ENCODE measurements at regions not wholly inside any gene's neighbourhood (a gene's known extent, or its start where the extent isn't known, plus 50 kb on each side); places are given as distances from the start of the nearest gene placed in this dataset.

DNA sequence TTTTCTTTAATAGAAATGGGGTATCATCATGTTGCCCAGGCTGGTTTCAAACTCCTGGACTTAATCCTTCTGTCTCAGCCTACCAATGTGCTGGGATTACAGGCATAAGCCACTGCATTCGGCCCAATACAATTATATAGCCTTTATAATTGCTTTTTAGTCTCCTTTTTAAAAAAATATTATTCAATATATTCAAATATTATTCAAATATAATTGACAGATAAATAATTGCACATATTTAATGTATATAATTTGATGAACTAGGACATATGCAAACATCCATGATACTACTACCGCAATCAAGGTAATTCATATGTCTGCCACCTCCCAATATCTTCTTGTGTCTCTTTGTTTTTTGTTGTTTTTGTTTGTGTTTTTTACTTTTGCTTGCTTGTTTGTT, 894.2 kb upstream of the PTPRD start:
- Histone ChIP-seq H4K20me1 (ENCODE audit: insufficient read depth, low read length) (no peaks in the 10 kb centered on the region), H3K4me3 (ENCODE audit: insufficient read depth, low read length) (no peak overlapping the region), H3K27ac (ENCODE audit: low read depth, low read length) (no peak overlapping the region), H3K27me3 (ENCODE audit: insufficient read depth, low read length) (no peaks in the 10 kb centered on the region), H2AFZ (ENCODE audit: low read length) (no peak overlapping the region), H3K79me2 (ENCODE audit: insufficient read depth, low read length) (no peaks in the 10 kb centered on the region), H3K4me2 (ENCODE audit: insufficient read depth, low read length) (no peak overlapping the region), H3K9me3 (ENCODE audit: low read depth, low read length) (no peaks in the 10 kb centered on the region), H3K4me1 (ENCODE audit: insufficient read depth, low read length) (no peaks in the 10 kb centered on the region), H3K36me3 (ENCODE audit: insufficient read depth, low read length) (no peaks in the 10 kb centered on the region)
- no peak for DNase-seq (ENCODE audit: insufficient read length, low spot score, missing footprints)
- TF ChIP-seq, protein P1, sequence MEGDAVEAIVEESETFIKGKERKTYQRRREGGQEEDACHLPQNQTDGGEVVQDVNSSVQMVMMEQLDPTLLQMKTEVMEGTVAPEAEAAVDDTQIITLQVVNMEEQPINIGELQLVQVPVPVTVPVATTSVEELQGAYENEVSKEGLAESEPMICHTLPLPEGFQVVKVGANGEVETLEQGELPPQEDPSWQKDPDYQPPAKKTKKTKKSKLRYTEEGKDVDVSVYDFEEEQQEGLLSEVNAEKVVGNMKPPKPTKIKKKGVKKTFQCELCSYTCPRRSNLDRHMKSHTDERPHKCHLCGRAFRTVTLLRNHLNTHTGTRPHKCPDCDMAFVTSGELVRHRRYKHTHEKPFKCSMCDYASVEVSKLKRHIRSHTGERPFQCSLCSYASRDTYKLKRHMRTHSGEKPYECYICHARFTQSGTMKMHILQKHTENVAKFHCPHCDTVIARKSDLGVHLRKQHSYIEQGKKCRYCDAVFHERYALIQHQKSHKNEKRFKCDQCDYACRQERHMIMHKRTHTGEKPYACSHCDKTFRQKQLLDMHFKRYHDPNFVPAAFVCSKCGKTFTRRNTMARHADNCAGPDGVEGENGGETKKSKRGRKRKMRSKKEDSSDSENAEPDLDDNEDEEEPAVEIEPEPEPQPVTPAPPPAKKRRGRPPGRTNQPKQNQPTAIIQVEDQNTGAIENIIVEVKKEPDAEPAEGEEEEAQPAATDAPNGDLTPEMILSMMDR (IDR thresholded peaks at IDR 0.05; ENCODE audit: extremely low read depth, low read depth, low read length), result no peak

DNA sequence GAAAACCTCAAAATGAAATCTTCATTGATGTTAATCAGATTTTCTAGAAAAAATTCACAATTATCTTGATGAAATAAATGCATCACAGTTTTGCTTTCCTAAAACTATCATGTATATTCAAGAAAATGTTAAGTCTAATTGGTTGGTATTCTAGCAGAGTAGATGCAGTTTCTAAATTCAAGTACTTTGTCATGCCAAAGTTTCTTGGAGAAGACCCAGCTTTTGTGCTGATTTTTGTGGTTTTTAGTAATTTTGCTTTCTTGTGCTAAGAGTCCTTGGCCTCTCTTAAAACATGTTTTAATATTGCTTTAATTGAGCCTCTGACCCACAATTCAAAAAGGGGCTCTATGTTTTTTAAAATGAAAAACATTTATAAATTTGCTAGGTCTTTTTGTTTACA, 924.8 kb upstream of the PTPRD start:
- no peaks in the 10 kb centered on the region for H3K27me3 ChIP-seq (ENCODE audit: insufficient read depth, low read length)
- no peaks in the 10 kb centered on the region for H3K9me3 ChIP-seq (ENCODE audit: low read depth, low read length)
- H3K27ac ChIP-seq (ENCODE audit: low read depth, low read length), result no peak overlapping the region
- no peaks in the 10 kb centered on the region for H3K36me3 ChIP-seq (ENCODE audit: insufficient read depth, low read length)
- H4K20me1 ChIP-seq (ENCODE audit: insufficient read depth, low read length), result no peaks in the 10 kb centered on the region
- TF ChIP-seq, protein P1 (IDR thresholded peaks at IDR 0.05; ENCODE audit: extremely low read depth, low read depth, low read length), result no peak
- DNase-seq (ENCODE audit: insufficient read length, low spot score, missing footprints), result no peak
- H3K4me3 ChIP-seq (ENCODE audit: insufficient read depth, low read length), result no peak overlapping the region
- H3K79me2 ChIP-seq (ENCODE audit: insufficient read depth, low read length), result no peaks in the 10 kb centered on the region
- H3K4me2 ChIP-seq (ENCODE audit: insufficient read depth, low read length), result no peak overlapping the region
- H3K4me1 ChIP-seq (ENCODE audit: insufficient read depth, low read length), result no peaks in the 10 kb centered on the region
- H2AFZ ChIP-seq (ENCODE audit: low read length), result no peak overlapping the region

DNA sequence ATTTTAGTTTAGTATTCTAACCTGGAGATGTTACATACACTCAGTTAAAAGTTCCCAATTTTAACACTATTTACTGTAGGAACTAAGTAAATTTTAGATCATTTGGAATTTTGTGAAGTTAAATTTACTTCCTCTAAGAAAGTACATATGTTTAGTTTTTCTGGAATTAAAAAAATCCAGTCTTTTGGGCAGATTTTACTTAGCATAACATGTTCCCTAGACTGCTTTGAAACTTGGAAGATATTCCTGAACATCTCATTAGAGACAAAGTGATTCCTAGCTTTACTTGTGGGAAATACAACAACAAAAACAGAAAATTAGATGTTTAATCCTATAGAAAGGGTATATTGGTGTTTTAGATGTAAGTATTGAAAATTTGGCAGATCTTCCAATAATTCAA, 930.0 kb upstream of the PTPRD start:
- DNase-seq (ENCODE audit: insufficient read length, low spot score, missing footprints), result no peak
- no peaks in the 10 kb centered on the region for H3K9me3 ChIP-seq (ENCODE audit: low read depth, low read length)
- no peaks in the 10 kb centered on the region for H3K4me1 ChIP-seq (ENCODE audit: insufficient read depth, low read length)
- no peaks in the 10 kb centered on the region for H4K20me1 ChIP-seq (ENCODE audit: insufficient read depth, low read length)
- TF ChIP-seq, protein P1 (IDR thresholded peaks at IDR 0.05; ENCODE audit: extremely low read depth, low read depth, low read length), result no peak
- no peaks in the 10 kb centered on the region for H3K27me3 ChIP-seq (ENCODE audit: insufficient read depth, low read length)
- H2AFZ ChIP-seq (ENCODE audit: low read length), result no peak overlapping the region
- no peak overlapping the region for H3K27ac ChIP-seq (ENCODE audit: low read depth, low read length)
- no peaks in the 10 kb centered on the region for H3K36me3 ChIP-seq (ENCODE audit: insufficient read depth, low read length)
- H3K4me2 ChIP-seq (ENCODE audit: insufficient read depth, low read length), result no peak overlapping the region
- H3K79me2 ChIP-seq (ENCODE audit: insufficient read depth, low read length), result no peaks in the 10 kb centered on the region
- H3K4me3 ChIP-seq (ENCODE audit: insufficient read depth, low read length), result no peak overlapping the region

DNA sequence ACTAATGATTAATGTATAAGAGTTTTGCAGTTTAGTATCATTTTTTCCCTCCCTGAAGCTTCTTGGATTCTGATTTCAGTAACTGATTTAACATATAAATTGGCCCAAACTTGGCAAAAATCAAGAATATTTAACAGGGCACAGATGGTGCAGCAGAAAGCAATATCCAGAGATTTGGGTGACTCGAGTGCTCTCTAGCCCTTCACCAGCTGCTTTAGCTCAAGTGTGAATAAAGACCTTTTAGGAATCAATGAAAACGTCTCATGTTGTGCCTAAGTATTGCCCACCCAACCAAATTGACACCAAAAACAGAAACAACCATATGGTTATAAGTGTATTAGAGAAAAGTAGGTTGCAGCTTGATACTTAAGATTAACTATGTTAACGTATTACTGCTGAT, 933.4 kb upstream of the PTPRD start:
- no peak for DNase-seq (ENCODE audit: insufficient read length, low spot score, missing footprints)
- H2AFZ ChIP-seq (ENCODE audit: low read length), result no peak overlapping the region

More for the DNA sequence above, 933.4 kb upstream of the PTPRD start:
- no peak overlapping the region for H3K4me2 ChIP-seq (ENCODE audit: insufficient read depth, low read length)
- H4K20me1 ChIP-seq (ENCODE audit: insufficient read depth, low read length), result no peaks in the 10 kb centered on the region
- TF ChIP-seq, protein P1 (IDR thresholded peaks at IDR 0.05; ENCODE audit: extremely low read depth, low read depth, low read length), result no peak
- H3K79me2 ChIP-seq (ENCODE audit: insufficient read depth, low read length), result no peaks in the 10 kb centered on the region
- H3K27me3 ChIP-seq (ENCODE audit: insufficient read depth, low read length), result no peaks in the 10 kb centered on the region
- H3K4me1 ChIP-seq (ENCODE audit: insufficient read depth, low read length), result no peaks in the 10 kb centered on the region
- no peak overlapping the region for H3K27ac ChIP-seq (ENCODE audit: low read depth, low read length)
- H3K36me3 ChIP-seq (ENCODE audit: insufficient read depth, low read length), result no peaks in the 10 kb centered on the region
- H3K4me3 ChIP-seq (ENCODE audit: insufficient read depth, low read length), result no peak overlapping the region
- H3K9me3 ChIP-seq (ENCODE audit: low read depth, low read length), result no peaks in the 10 kb centered on the region

Data from osteoblast (primary cell).